Right atrium auricular region (tissue), 2 donors: ENCODE measurements at regions not wholly inside any gene's neighbourhood (a gene's known extent, or its start where the extent isn't known, plus 50 kb on each side); places are given as distances from the start of the nearest gene placed in this dataset.

Source experiments
- DNase-seq: peaks from one replicate; pipeline ENCODE4 v3.0.0-alpha.2; 2019; ENCODE audit warnings: low spot score
- H3K27ac ChIP-seq, 2 donors: fragments of 200-600 bp; sonication (generic); 1 replicate in 1 of 2; 2 replicates in 1 of 2; pipeline ENCODE4 v1.5.1; 2016 to 2019
- H3K27me3 ChIP-seq, 2 donors: fragments of 200-600 bp; sonication (generic); one replicate each; pipeline versions ENCODE4 v1.5.1 to v1.6.0; 2017 to 2019
- H3K36me3 ChIP-seq: fragments of 200-600 bp; sonication (generic); one replicate; pipeline ENCODE4 v1.5.1; 2016
- H3K4me1 ChIP-seq, 2 donors: fragments of 200-600 bp; sonication (generic); one replicate each; pipeline versions ENCODE4 v1.5.1 to v1.6.0; 2017 to 2019
- H3K4me3 ChIP-seq, 2 donors: fragments of 200-600 bp; sonication (generic); 1 replicate in 1 of 2; 2 replicates in 1 of 2; pipeline ENCODE4 v1.5.1; 2017 to 2019; ENCODE audit warnings: mild to moderate bottlenecking in 1 of 2, moderate library complexity in 1 of 2
- H3K9me3 ChIP-seq, 2 donors: fragments of 200-600 bp; sonication (generic); one replicate each; pipeline ENCODE4 v1.5.1; 2019
- CTCF ChIP-seq, 2 donors: fragments of 200-600 bp; sonication (generic); IDR thresholded peaks; one replicate each; pipeline ENCODE4 v1.5.1; 2019; ENCODE audit warnings: antibody characterized with exemption in 2 of 2

DNA sequence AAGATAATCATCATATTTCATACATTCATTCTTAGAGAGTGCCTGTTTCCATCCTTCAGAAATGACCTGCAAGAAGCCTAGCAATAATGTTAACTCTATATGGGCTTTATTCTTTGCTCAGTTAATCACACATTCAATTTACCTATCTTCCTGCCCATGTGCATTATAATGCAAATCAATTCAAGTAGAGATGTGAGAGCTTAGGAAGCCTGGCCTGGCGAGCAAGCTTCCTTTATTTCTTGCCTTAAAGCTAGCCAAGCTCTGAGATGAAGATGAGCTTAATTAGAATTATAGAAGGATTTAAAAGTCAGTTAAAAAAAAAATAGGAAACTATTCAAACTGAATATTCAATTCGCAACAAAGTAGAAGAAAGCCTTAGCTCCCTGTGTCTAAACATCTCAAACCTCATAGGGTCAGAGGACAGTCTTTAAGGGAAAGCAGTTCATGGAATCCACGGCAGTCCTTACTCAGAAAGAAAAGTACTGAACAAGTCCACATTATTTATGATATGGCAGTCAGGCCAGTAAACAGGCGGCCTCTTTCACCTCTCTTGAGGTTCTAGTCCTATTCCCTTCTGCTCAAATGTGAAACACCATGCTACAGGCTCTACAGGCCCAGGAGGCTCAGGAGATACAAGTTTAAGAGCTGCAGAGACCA is 214.1 kb downstream of the TFEC start:
- no peak overlapping the region for H3K27ac ChIP-seq
- TF ChIP-seq CTCF (IDR thresholded peaks at IDR 0.05) = no peak
- H3K4me1 ChIP-seq = no peaks in the 10 kb centered on the region
- no peaks in the 10 kb centered on the region for H3K9me3 ChIP-seq
- no peaks in the 10 kb centered on the region for H3K36me3 ChIP-seq
- DNase-seq = no peak
- no peak overlapping the region for H3K4me3 ChIP-seq
- H3K27me3 ChIP-seq = no peaks in the 10 kb centered on the region

- H3K27me3 ChIP-seq = no peaks in the 10 kb centered on the region
- H3K9me3 ChIP-seq = no peaks in the 10 kb centered on the region
- no peak for DNase-seq
- no peaks in the 10 kb centered on the region for H3K36me3 ChIP-seq
- H3K4me3 ChIP-seq = no peak overlapping the region
- no peak overlapping the region for H3K27ac ChIP-seq
- no peak for TF ChIP-seq CTCF (IDR thresholded peaks at IDR 0.05)
- H3K4me1 ChIP-seq = no peaks in the 10 kb centered on the region
Measured at GRCh38 chr7:115812794-115813193, 217.8 kb downstream of the TFEC start.

- no peak for DNase-seq
- H3K4me1 ChIP-seq = no peaks in the 10 kb centered on the region
Measured at GRCh38 chr7:115805458-115805857, 225.1 kb downstream of the TFEC start.

GRCh38 chr7:115802415-115802814 is 228.1 kb downstream of the TFEC start:
- Histone ChIP-seq H3K4me1 (no peaks in the 10 kb centered on the region), H3K27ac (no peak overlapping the region), H3K27me3 (no peaks in the 10 kb centered on the region), H3K9me3 (no peaks in the 10 kb centered on the region), H3K36me3 (no peaks in the 10 kb centered on the region), H3K4me3 (no peak overlapping the region)
- no peak for DNase-seq
- TF ChIP-seq CTCF (IDR thresholded peaks at IDR 0.05) = no peak

More at GRCh38 chr7:115805458-115805857, 225.1 kb downstream of the TFEC start:
- H3K27ac ChIP-seq = no peak overlapping the region
- H3K27me3 ChIP-seq = no peaks in the 10 kb centered on the region
- no peaks in the 10 kb centered on the region for H3K9me3 ChIP-seq
- no peak for TF ChIP-seq CTCF (IDR thresholded peaks at IDR 0.05)
- no peaks in the 10 kb centered on the region for H3K36me3 ChIP-seq
- no peak overlapping the region for H3K4me3 ChIP-seq

GRCh38 chr7:115799430-115799829 is 231.1 kb downstream of the TFEC start:
- H3K4me1 ChIP-seq = no peaks in the 10 kb centered on the region
- H3K27me3 ChIP-seq = no peaks in the 10 kb centered on the region
- H3K27ac ChIP-seq = no peak overlapping the region
- no peak for TF ChIP-seq CTCF (IDR thresholded peaks at IDR 0.05)
- no peaks in the 10 kb centered on the region for H3K9me3 ChIP-seq
- no peaks in the 10 kb centered on the region for H3K36me3 ChIP-seq
- no peak for DNase-seq
- H3K4me3 ChIP-seq = no peak overlapping the region
